Progenitor cell of endocrine pancreas (in vitro differentiated cells): ENCODE measurements at regions not wholly inside any gene's neighbourhood (a gene's known extent, or its start where the extent isn't known, plus 50 kb on each side); places are given as distances from the start of the nearest gene placed in this dataset.
"Not testable (repeated sequence)": the region's sequence is repeated elsewhere in the genome, so short reads cannot be mapped to it uniquely, and the experiment has no call there.

Source experiments
- DNase-seq: peaks from one replicate; pipeline ENCODE4 v3.0.0; 2021; ENCODE audit warnings: low spot score; ENCODE audit not compliant: unreplicated experiment
- H3K27ac Mint-ChIP-seq: 2 replicates; pipeline ENCODE4 v1.8.0; 2021; ENCODE audit warnings: mild to moderate bottlenecking, moderate library complexity, mixed read lengths
- H3K27me3 Mint-ChIP-seq: 2 replicates; pipeline ENCODE4 v1.8.0; 2021; ENCODE audit warnings: mixed read lengths
- H3K36me3 Mint-ChIP-seq: 2 replicates; pipeline ENCODE4 v1.8.0; 2022; ENCODE audit warnings: mixed read lengths; ENCODE audit not compliant: insufficient read depth
- H3K4me1 Mint-ChIP-seq: 2 replicates; pipeline ENCODE4 v1.8.0; 2021; ENCODE audit warnings: low read depth, mixed read lengths
- H3K4me3 Mint-ChIP-seq: 2 replicates; pipeline ENCODE4 v1.8.0; 2021; ENCODE audit warnings: low read depth, mild to moderate bottlenecking, moderate library complexity, mixed read lengths
- H3K9me3 Mint-ChIP-seq: 2 replicates; pipeline ENCODE4 v1.8.0; 2021; ENCODE audit warnings: low read depth, mixed read lengths
- TF ChIP-seq, protein P1 (sequence below): fragments of 200-600 bp; sonication (generic); IDR thresholded peaks from one replicate; pipeline ENCODE4 v1.5.0; 2021; ENCODE audit warnings: antibody characterized with exemption, mild to moderate bottlenecking; ENCODE audit not compliant: unreplicated experiment

- Mint-ChIP-seq H3K36me3 (no peaks in the 10 kb centered on the region), H3K4me3 (no peak overlapping the region), H3K4me1 (peaks cover 4% of the 10 kb centered on the region), H3K27me3 (no peaks in the 10 kb centered on the region), H3K27ac (no peak overlapping the region), H3K9me3 (no peaks in the 10 kb centered on the region)
- TF ChIP-seq, protein P1, sequence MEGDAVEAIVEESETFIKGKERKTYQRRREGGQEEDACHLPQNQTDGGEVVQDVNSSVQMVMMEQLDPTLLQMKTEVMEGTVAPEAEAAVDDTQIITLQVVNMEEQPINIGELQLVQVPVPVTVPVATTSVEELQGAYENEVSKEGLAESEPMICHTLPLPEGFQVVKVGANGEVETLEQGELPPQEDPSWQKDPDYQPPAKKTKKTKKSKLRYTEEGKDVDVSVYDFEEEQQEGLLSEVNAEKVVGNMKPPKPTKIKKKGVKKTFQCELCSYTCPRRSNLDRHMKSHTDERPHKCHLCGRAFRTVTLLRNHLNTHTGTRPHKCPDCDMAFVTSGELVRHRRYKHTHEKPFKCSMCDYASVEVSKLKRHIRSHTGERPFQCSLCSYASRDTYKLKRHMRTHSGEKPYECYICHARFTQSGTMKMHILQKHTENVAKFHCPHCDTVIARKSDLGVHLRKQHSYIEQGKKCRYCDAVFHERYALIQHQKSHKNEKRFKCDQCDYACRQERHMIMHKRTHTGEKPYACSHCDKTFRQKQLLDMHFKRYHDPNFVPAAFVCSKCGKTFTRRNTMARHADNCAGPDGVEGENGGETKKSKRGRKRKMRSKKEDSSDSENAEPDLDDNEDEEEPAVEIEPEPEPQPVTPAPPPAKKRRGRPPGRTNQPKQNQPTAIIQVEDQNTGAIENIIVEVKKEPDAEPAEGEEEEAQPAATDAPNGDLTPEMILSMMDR = no peak
- no peak for DNase-seq
Measured at GRCh38 chr11:21646351-21646750, 546.5 kb upstream of the ANO5 start.

GRCh38 chr11:21650961-21651360 is 541.9 kb upstream of the ANO5 start:
- no peak overlapping the region for H3K4me3 Mint-ChIP-seq
- no peak for DNase-seq
- H3K36me3 Mint-ChIP-seq = no peaks in the 10 kb centered on the region
- no peaks in the 10 kb centered on the region for H3K27me3 Mint-ChIP-seq
- H3K4me1 Mint-ChIP-seq = peaks cover 16% of the 10 kb centered on the region
- H3K27ac Mint-ChIP-seq = no peak overlapping the region
- TF ChIP-seq, protein P1 = no peak
- H3K9me3 Mint-ChIP-seq = no peaks in the 10 kb centered on the region

- DNase-seq = no peak
- Mint-ChIP-seq H3K36me3 (no peaks in the 10 kb centered on the region), H3K9me3 (peaks cover 4% of the 10 kb centered on the region), H3K4me1 (peaks cover 19% of the 10 kb centered on the region), H3K27ac (no peak overlapping the region), H3K4me3 (no peak overlapping the region), H3K27me3 (no peaks in the 10 kb centered on the region)
- TF ChIP-seq, protein P1 = no peak
Measured at GRCh38 chr11:21653951-21654421, 538.9 kb upstream of the ANO5 start.

GRCh38 chr11:21656065-21656464 is 536.8 kb upstream of the ANO5 start:
- DNase-seq = no peak
- Mint-ChIP-seq H3K36me3 (no peaks in the 10 kb centered on the region), H3K4me3 (no peak overlapping the region), H3K4me1 (peaks cover 19% of the 10 kb centered on the region), H3K27ac (no peak overlapping the region), H3K27me3 (no peaks in the 10 kb centered on the region), H3K9me3 (peaks cover 4% of the 10 kb centered on the region)
- TF ChIP-seq, protein P1 = no peak

DNA sequence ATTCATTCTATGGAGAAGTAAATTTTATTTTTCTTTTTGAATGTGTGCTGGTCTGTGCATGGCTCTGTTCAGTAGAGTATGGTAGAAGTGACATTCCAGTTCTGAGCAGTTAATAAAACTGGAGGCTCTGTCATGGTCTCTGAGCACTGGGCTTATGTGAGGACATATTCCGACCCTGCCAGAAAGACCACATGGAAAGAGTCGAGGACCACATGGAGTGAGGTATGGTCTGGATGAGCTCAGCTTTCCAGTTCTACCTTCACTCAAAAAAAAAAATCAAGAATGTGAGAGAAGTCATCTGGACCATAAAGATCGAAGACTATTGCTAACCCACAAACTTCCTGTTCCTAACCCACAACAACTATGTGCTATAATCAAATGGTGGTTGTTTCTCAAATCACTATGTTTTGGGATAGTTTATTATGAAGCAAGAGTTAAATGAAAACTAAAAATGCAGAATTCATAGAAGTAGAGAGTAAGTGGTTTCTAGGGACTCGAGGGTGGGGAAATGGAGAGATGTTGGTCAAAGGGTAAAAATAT is 534.2 kb upstream of the ANO5 start:
- no peaks in the 10 kb centered on the region for H3K36me3 Mint-ChIP-seq
- TF ChIP-seq, protein P1 = no peak
- H3K27me3 Mint-ChIP-seq = no peaks in the 10 kb centered on the region
- peaks cover 15% of the 10 kb centered on the region for H3K4me1 Mint-ChIP-seq
- no peak overlapping the region for H3K27ac Mint-ChIP-seq
- peaks cover 4% of the 10 kb centered on the region for H3K9me3 Mint-ChIP-seq
- no peak overlapping the region for H3K4me3 Mint-ChIP-seq
- no peak for DNase-seq

- H3K27me3 Mint-ChIP-seq, H3K36me3 Mint-ChIP-seq, H3K9me3 Mint-ChIP-seq, H3K27ac Mint-ChIP-seq, H3K4me1 Mint-ChIP-seq, DNase-seq, H3K4me3 Mint-ChIP-seq: not testable (repeated sequence)
Measured at GRCh38 chr11:21659377-21659776, 533.5 kb upstream of the ANO5 start.
